Activated CD4-positive, alpha-beta T cell treated with anti-CD3 and anti-CD28 coated beads for 24 hours (primary cell): ENCODE measurements at regions not wholly inside any gene's neighbourhood (a gene's known extent, or its start where the extent isn't known, plus 50 kb on each side); places are given as distances from the start of the nearest gene placed in this dataset.
"Not testable (repeated sequence)": the region's sequence is repeated elsewhere in the genome, so short reads cannot be mapped to it uniquely, and the experiment has no call there.

Experiments used
- DNase-seq, 2 donors: peaks; one replicate each; pipeline ENCODE4 v3.0.0-alpha.2; 2020; ENCODE audit warnings: low read depth in 2 of 2

DNA sequence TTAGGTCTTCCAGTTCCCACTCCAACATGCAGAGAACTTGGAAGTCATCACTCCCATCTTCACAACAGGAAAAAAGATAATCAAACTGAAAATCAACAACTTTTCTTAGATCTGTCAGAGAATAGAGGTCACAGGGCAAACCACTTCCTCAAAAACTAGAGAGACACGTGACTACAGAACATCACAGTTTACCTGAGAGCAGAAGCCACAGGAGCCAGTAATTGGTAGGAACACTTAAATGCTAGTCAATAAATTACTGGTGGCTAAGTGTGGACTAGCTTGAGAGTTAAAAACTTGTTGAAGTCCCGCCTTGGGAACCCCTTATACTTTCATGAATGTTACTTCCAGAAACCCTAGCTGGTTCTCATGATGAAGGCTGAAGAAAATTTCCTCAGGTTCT lies 81.1 kb downstream of the THSD1 start:
- DNase-seq: not testable (repeated sequence)

DNA sequence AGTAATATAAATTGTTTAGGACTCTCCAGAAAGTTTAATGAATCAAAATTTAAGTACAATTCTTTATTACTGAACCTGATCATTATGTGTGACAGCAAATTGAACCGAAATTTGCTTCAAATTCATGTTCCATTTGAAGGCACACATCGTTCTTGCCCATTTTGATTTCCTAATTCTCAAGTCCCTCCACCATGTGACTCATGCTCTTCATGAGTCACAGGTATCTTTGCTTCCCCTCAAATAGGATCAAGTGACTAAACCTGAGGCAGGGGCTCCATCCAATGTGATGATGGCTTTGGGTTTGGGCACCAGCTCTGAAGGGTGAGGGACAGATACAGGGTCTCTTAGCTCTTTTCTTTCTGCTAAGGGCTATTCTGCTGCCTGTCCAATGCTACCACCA lies 86.1 kb downstream of the THSD1 start:
- DNase-seq: no peak

DNA sequence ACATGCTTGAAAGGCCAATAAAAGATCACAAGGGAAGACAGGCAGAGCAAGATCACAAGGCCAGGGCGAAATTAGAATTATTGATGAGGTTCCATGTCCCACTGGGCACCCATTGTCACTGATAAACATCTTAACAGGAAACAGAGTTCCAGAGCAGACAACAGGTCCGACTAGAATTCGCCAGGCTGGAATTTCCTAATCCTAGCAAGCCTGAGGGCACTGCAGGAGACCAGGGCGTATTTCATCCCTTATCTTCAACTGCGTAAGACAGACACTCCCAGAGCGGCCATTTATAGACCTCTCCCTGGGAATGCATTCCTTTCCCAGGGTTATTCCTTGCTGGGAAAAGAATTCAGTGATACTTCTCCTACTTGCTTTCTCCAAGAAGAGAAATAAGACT lies 96.1 kb downstream of the THSD1 start:
- not testable (repeated sequence) for DNase-seq

DNA sequence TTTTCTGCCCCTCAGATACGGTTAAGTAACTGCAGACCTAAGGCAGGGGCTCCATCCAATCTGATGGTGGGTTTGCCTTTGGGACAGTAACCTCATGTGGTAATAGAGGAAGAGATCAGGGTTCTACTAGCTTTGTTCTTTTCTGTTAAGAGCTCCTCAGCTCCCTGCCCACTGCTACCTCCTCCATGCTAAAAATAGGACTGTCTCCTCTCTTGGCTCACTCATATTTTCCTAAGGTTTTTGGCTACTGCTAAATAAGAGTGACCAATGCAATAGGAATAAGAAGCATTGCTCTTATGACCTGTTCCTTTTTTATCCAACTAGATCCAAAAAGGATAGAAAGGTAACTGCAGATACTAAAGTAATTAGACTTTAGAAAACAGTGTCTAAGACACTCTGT lies 99.6 kb downstream of the THSD1 start:
- not testable (repeated sequence) for DNase-seq

DNA sequence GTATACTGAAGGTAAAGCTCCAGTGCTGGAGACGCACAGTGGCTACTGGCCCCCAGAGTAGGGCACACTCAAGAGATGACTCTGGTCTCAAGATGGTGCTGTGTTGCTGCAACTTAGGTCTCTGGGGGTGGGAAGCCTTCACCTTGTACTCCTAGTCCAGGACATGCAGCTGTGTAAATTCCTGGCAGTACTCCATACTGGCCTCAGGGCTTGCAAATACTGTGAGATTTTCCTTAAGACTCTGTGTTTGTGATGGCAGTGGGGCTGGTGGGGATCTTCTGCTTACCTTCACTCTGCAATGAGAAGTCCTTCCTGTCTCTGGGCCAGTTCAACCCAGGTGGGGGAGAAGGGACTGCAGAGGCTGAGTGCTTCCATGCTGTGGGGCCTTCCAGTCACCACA lies 102.9 kb downstream of the THSD1 start:
- not testable (repeated sequence) for DNase-seq

DNA sequence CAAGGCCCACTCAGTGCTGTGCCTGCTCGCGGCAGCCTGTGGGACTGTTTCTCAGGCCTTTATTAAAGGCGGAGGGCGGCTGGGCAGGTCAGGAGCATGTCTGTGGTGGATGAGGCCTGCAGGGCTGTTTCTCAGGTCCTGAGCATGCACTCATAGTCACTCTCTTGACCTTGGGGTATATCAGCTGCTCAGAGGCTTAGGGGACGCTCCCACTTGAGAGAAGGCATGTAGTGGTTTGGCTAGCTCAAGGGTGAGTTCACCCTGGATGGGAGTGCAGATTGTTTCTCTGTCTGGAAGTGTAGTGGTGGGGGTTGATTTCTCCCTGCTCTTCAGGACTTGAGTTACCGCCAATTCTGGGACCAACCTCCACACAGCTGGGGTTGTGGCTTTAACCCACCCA lies 103.3 kb downstream of the THSD1 start:
- not testable (repeated sequence) for DNase-seq

DNA sequence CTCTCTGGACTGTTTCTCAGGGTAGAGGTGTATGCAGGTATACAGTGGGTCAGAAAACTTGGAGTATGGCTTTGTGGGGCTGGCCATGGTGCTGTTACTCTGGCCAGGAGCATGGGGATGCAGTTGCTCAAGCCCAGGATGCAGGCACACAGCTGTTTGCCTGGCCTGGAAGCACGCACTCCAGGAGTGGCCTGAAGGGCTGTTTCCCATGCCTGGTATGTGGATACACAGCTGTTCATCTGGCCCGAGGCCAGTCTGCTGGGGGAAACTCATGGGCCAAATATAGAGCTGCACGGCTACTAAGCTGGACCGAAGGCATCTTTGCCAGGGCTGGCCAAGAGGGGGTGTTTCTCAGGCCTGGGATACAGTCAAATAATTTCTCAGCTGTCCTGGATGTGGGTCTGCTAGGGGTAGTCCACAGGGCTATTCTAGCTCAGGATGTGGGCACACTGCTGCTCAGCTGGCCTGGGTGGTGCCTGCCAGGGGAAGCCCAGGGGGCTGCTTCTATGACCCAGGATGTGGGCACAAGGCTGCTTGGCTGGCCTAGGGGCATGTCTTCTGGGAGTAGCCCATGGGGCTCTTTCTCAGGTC lies 104.1 kb downstream of the THSD1 start:
- not testable (repeated sequence) for DNase-seq

DNA sequence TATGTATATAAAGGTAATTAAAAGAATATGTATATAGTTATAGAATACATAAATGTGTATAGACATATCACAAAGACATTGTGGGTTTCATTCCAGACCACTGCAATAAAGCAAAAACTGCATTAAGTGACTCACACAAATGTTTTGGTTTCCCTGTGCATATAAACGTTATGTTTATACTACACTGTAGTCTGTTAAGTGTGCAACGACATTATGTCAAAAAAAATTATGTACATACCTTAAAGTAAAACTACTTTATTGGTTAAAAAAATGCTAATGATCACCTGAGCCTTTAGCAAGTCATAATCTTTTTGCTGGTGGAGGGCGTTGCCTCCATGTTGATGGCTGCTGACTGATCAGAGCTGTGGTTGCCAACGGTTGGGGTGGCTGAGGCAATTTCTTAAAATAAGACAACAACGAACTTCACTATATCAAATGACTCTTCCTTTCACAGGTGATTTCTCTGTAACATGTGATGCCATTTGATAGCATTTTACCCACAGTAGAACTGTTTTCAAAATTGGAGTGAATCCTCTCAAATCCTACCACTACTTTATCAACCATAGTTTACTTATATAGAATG lies 107.8 kb downstream of the THSD1 start:
- DNase-seq: not testable (repeated sequence)

DNA sequence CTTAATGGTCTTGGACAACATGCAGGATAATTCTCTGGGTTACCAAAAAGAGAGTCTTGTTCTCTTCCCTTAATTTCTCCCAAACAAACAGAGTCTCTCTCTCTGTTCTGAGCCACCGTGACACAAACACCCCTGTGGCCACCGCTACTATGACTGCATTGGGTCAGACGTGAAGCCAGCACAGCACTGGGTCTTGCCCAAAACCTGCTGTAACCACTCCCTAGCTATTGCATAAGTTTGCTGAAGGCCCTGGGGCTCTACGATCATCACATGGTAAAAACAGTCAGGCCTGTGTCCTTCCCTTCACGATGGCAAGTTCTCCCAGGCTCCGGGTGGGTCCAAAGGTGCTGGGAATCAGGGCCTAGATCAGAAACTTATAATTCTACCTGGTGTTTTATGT lies 117.1 kb downstream of the THSD1 start:
- not testable (repeated sequence) for DNase-seq

DNA sequence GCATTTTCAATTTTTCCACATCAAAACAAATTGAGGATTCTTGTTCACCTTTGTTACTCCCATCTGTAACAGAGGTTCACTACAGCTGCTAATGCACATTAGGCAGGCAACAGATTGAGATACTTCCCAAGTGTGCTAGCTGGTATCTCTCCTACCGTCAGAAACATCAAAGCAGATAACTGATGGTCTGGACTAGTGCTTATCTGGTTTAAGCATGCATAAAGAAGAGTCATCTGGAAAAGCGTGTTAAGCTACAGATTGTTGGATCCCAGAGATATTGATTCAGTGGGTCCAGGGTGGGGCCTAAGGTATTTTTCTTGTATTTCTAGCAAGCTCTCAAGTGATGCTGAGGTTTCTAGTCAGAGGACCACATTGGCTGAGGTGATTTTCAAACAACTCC lies 122.0 kb upstream of the NEK3 start:
- not testable (repeated sequence) for DNase-seq

DNA sequence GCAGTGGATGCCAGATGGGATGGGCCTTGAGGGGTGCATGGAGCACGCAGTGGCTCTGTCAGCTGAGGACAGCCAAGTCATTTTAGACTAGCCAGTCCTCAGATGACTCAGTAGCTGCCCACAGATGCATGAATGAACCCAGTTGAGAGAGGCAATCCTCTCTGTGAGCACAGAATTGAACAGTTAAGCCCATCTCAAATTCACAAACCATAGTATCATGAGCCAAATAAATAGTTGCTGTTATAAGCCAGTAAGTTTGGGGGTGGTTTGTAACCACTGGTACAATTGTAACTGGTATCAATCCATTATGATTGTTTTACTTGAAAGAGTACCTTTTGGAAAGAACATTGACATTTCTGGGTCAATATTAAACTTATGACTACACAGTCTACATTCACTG lies 120.0 kb upstream of the NEK3 start:
- DNase-seq: not testable (repeated sequence)

DNA sequence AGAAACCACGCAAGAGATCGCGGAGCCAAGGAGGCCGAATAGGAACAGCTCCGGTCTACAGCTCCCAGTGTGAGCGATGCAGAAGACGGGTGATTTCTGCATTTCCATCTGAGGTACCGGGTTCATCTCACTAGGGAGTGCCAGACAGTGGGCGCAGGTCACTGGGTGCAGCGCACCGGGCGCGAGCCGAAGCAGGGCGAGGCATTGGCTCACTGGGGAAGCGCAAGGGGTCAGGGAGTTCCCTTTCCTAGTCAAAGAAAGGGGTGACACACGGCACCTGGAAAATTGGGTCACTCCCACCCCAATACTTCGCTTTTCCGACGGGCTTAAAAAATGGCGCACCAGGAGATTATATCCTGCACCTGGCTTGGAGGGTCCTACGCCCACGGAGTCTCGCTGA lies 94.9 kb upstream of the NEK3 start:
- not testable (repeated sequence) for DNase-seq

DNA sequence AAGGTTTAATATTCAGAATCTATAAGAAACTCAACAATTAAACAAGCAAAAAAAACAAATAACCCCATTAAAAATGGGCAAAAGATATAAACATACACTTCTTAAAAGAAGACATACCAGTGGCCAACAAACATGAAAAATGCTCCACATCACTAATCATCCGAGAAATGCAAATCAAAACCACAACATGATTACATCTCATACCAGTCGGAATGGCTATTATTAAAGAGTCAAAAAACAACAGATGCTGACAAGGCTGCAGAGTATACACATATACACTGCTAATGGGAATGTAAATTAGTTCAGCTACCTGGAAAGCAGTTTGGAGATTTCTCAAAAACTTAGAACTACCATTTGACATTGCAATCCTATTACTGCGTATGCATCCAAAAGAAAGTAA lies 81.4 kb upstream of the NEK3 start:
- not testable (repeated sequence) for DNase-seq

DNA sequence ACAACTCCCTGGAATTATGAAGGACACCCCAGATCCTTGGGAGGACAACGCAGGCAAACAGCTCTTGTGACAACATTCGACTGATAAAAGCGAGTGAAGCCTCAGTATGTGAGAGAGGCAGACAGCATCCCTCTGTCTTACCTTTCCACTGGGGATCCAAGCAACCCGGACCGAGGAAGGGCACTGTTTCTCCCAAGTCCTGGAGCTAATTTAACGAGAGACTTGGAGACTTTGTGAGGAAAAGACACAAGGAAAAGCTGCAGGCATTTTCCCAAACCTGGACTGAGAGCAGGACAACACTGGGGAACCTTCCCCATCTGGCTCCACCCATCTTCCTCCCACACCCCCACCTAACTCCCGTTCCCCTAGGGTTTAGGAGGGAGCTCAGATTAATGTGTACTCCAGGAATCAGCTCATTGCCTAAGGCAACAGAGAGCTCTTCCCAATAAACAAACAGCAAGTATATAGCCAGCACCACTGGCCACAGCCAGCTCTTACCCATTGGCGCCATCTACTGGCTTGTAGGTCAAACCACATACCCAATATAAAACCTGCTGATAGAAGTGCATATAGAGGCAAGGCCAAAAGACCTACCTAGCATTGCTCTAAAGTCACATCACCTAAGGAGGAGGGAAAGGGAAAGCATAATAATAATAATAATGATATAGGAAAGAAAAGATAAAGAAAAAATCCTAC lies 76.7 kb upstream of the NEK3 start:
- DNase-seq: peak; percentile 15 to 45

DNA sequence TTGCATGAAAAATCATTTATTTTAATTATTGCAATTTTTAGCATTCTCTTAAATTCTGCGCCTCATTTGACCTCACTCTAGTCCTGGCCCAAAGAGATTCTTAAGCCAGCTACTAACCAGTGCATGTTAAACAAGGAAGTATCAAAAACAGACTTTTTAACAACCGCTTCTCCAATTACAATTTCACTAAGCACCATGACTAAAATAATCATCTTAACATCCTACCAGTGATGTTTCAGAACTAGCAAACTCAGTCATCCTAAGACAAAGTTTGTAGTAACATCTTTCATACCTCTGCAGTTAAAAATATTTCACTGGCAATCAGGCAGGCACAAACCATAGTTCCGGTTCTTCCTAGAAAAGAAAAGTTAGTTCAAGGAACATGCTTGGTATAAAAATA lies 75.5 kb upstream of the NEK3 start:
- DNase-seq: not testable (repeated sequence)

DNA sequence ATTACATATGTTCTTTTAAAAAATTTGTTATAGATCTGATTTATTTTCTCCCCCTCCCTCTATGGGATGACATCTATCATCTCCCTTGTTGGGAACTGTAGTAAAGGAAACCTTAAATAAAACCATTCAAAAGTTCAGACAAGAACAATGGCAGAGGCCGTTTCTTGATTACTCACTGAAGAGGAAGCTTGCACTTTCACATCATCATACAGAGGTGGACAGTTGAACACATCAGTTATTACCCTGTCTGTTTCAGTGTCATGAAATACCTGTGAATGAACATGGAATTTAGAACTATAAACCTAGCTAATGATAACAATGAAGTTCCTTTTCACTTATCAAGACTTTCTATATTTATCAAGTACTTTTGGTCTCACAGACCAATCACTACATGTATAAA lies 63.7 kb upstream of the NEK3 start:
- not testable (repeated sequence) for DNase-seq

DNA sequence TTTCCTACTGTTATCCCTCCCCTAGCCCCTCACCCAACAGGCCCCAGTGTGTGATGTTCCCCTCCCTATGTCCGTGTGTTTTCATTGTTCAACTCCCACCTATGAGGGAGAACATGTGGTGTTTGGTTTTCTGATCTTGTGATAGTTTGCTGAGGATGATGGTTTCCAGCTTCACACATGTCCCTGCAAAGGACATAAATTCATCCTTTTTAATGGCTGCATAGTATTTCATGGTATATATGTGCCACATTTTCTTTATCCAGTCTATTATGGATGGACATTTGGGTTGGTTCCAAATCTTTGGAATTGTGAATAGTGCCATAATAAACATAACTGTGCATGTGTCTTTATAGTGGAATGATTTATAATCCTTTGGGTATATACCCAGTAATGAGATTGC lies 54.5 kb upstream of the NEK3 start:
- DNase-seq: not testable (repeated sequence)

DNA sequence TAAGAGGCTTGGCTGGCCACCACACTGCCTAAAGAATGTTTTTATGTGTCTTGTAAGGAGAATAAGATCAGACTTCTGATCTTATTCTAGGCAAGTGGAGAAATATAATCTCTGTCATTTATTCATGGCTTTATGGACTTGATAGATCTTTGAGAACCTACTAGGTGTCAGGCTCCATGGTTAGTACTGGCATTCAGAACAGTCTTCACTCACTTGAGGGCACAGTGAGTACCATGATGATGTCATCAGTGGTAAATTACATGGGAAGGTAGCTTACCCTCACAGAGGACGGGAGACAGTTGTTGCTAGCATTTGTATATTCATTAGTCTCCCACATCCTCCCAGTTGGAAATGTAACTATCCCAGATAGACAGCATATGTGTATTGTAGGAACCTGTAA lies 53.5 kb upstream of the NEK3 start:
- DNase-seq: not testable (repeated sequence)

DNA sequence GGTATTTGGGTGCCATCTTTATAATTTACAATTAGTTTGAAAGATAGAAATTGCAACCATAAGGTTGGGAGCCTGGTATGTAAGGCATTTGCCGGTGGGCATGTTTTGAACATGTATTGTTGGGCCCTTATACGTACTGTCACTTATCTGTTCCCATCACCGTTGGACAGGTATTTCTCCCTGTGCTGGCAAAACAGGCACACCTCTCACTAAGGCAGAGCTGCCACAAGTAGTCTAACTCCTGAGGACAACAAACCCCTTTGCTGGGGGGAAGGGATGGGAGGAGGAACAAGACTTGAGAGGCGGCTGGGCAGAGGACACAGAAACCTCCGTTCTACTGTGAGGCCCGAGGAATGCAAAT lies 52.0 kb upstream of the NEK3 start:
- not testable (repeated sequence) for DNase-seq

DNA sequence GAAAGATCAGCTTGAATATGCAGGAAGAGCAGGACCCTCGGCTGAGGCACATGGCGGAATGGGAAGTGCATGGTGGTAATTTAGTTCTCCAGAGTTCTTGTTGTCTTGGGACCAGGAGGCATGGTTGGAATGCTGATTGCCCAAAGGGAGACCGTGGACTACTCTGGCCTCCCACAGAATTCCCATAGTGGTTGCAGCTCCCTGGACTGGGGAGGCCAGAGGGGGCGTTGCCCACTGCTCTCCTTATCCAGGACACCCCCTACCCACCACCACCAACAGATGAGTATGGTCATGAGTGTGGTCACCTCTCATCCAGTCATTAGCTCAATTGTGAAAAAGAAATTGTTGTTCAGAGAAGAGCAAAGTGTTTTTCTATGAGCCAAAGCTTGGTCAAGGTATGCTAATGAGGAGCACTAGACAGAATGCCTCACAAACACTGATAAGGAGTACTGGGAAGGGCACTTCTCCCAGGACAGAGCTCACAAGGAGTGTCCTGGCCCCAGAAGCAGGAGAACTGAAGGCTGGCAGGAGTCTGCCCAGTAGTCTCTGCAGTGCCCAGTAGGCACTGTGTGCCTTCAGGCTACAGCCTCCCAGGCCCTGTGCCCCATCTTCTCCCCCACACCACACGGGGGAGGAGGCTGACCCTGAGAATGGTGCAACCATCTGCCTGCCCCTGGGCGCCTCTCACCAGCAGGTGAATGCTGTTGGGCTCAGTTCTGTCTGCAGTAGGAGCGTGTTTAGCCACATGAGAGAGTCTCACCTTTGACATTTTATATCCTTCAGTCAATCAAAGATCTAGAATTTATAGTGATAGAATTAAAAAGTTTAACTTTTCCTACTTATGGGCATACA lies 51.4 kb upstream of the NEK3 start:
- DNase-seq: not testable (repeated sequence)
